IPS DF 6.9 (cell line): ENCODE measurements at regions not wholly inside any gene's neighbourhood (a gene's known extent, or its start where the extent isn't known, plus 50 kb on each side); places are given as distances from the start of the nearest gene placed in this dataset.

ENCODE experiments used
- DNase-seq: peaks from one replicate; pipeline ENCODE4 v3.0.0-alpha.2; 2013; ENCODE audit warnings: low read depth, low spot score
- H3K27ac ChIP-seq: one replicate; pipeline ENCODE4 v1.5.1; 2013; ENCODE audit warnings: low read length, control low read depth
- H3K27me3 ChIP-seq: 2 replicates; pipeline ENCODE4 v1.6.1; 2013; ENCODE audit warnings: mild to moderate bottlenecking, low read length; ENCODE audit not compliant: control insufficient read depth, insufficient read depth
- H3K36me3 ChIP-seq: 2 replicates; pipeline ENCODE4 v1.6.1; 2013; ENCODE audit warnings: low read length; ENCODE audit not compliant: control insufficient read depth, insufficient read depth
- H3K4me1 ChIP-seq: 2 replicates; pipeline ENCODE4 v1.6.1; 2013; ENCODE audit warnings: low read length; ENCODE audit not compliant: control insufficient read depth, insufficient read depth
- H3K4me3 ChIP-seq: 2 replicates; pipeline ENCODE4 v1.5.1; 2013; ENCODE audit warnings: mild to moderate bottlenecking, low read length
- H3K9me3 ChIP-seq: 2 replicates; pipeline ENCODE4 v1.6.1; 2013; ENCODE audit warnings: low read length, inconsistent platforms; ENCODE audit not compliant: control insufficient read depth, insufficient read depth
- WGBS: extraction: QIAGEN DNeasy Blood & Tissue Kit; methylation state at CpG from one replicate; pipeline ENCODE4 v1.1.7; 2013; ENCODE audit warnings: mixed read lengths, missing lambda C conversion rate; ENCODE audit not compliant: insufficient read length, insufficient coverage; 5-methylcytosine and 5-hydroxymethylcytosine counted together

DNA sequence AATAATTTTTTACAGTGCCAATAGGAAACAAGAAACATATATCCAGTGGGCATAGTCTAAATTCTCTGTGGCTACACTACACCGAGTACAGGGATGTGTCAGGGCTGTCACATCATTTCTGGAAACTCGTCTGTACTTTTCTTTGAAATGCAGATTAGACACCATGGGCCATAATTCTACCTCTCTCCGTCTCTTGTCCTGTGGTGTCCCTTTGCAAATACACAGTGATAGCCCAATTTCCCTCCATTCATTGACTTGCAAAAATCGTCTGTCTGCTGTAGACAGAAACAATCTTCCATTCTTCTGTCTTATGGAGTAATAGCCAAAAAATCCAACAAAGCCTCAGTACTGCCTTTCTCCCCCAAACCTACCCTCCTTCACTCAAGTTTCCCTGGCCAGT lies 487.1 kb upstream of the ANO3 start:
- no peak overlapping the region for H3K4me3 ChIP-seq
- H3K27me3 ChIP-seq, result no peaks in the 10 kb centered on the region
- no peak overlapping the region for H3K27ac ChIP-seq
- DNase-seq, result no peak
- no peaks in the 10 kb centered on the region for H3K4me1 ChIP-seq
- no peaks in the 10 kb centered on the region for H3K9me3 ChIP-seq
- H3K36me3 ChIP-seq, result no peaks in the 10 kb centered on the region
- no CpG with 5 or more reads among the region's 4 CpGs for WGBS

DNA sequence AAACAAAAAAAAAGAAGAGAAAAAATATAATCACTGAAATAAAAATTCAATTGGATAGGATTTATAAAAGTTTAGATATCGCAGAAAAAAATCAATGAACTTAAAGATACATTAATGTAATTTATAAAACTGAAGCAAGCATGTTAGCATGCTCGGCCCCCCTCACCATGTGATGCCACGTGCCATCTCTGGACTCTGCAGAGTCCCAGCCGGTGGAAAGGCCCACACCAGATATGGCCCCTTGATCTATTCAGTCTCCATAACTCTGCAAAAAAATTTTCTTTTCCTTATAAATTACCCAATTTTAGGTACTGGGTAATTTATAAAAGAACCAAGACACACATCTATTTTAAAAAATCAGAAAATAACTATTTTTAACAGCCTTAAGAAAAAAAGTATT lies 476.0 kb upstream of the ANO3 start:
- Histone ChIP-seq H3K27me3 (no peaks in the 10 kb centered on the region), H3K36me3 (no peaks in the 10 kb centered on the region), H3K4me1 (no peaks in the 10 kb centered on the region), H3K4me3 (no peak overlapping the region), H3K27ac (no peak overlapping the region), H3K9me3 (no peaks in the 10 kb centered on the region)
- no CpG with 5 or more reads among the region's 4 CpGs for WGBS
- no peak for DNase-seq

DNA sequence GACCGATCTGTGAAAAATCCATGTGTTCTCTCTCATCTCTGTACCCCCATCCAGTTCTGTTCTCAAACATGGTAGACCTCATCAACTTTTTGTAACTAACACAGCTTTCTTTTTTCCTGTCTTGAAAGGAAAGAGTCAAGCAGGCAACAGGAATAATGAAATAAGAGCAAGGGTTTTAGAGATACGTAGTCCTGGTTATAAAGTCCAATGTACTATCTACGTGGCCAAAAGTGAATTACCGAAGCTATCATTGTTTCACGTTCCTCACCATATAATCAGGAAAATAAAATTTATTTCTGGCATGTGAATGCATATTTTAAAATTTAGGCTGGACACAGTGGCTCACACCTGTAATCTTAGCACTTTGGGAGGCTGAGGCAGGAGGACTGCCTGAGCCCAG lies 472.2 kb upstream of the ANO3 start:
- Histone ChIP-seq H3K4me1 (no peaks in the 10 kb centered on the region), H3K27ac (no peak overlapping the region)
- no CpG with 5 or more reads among the region's 5 CpGs for WGBS

DNA sequence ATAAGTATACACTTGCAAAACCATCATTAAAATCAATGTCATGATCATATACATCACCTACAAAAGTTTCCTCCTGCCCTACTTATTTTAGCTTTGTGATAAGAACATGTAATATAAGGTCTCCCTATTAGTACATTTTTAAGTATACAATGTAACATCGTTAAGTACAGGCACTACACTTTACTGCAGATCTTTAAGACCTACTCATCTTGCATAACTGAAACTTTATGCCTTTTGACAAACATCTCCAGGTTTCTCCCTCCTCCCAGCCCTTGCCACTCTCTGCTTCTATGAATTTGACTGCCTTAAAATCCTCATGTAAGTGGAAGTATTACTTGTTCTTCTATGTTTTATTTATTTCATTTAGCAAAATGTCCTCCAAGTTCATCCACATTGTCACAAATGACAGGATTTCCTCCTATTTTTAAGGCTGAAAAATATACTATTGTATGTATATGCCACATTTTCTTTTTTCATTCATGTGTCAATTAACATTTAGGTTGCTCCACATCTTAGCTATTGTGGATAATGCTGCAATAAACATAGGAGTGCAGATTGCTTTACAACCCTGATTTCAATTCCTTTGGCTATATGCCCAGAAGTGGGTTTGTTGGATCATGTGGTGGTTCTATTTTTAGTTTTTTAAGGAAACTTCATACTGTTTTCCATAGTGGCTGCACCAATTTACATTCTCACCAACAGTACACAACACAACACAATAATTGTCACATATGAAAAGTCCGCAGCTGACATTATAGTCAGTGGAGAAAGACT lies 471.1 kb upstream of the ANO3 start:
- DNase-seq, result no peak
- no CpG with 5 or more reads among the region's 2 CpGs for WGBS
- no peaks in the 10 kb centered on the region for H3K27me3 ChIP-seq
- no peaks in the 10 kb centered on the region for H3K36me3 ChIP-seq
- H3K27ac ChIP-seq, result no peak overlapping the region
- H3K9me3 ChIP-seq, result no peaks in the 10 kb centered on the region
- no peak overlapping the region for H3K4me3 ChIP-seq
- no peaks in the 10 kb centered on the region; the same call in 1 of the 2 replicates for H3K4me1 ChIP-seq

More for the DNA sequence above, 472.2 kb upstream of the ANO3 start:
- no peak for DNase-seq
- Histone ChIP-seq H3K4me3 (no peak overlapping the region), H3K27me3 (no peaks in the 10 kb centered on the region), H3K36me3 (no peaks in the 10 kb centered on the region), H3K9me3 (no peaks in the 10 kb centered on the region)

DNA sequence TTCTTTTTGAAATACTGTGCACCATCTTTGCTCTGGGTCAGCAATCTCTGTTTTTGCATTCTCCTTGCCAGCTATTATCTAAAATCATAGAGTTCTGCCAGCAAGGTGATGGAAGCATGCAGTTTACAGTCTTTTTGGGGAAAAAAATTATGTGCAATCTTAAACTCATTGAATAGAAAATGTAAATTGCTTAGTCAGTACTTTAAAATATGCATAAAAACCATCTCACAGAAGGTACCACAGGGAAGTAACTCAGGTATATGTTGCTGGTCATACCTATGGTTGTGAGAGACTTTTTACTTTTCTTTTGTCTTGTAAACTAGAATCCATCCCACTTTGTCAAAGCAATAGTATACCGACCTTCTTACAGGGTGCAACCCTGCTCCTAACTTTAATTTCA lies 469.8 kb upstream of the ANO3 start:
- no peak for DNase-seq
- no peaks in the 10 kb centered on the region for H3K27me3 ChIP-seq
- no peaks in the 10 kb centered on the region; the same call in 1 of the 2 replicates for H3K4me1 ChIP-seq
- WGBS, result no CpG with 5 or more reads among the region's 1 CpG
- no peak overlapping the region for H3K27ac ChIP-seq
- H3K36me3 ChIP-seq, result no peaks in the 10 kb centered on the region
- no peak overlapping the region for H3K4me3 ChIP-seq
- no peaks in the 10 kb centered on the region for H3K9me3 ChIP-seq

DNA sequence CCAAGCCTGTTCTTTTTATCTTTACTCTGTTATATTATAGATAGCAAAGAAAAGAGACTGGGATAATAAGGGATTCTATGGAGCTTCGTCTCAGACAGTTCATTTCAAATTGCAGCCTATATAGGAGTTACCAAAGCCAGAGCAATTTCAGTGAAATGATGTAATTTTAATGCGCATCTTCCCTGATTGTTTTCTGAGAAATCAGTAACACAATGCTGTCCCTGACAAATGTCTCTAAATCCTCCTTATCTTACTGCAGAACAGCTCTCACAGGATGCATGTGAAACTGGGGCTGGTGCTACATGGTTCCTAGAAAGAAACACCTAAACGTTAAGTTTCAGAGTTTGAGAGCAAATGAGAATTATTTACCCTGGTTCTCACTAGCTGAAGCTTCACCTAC lies 467.9 kb upstream of the ANO3 start:
- DNase-seq, result no peak
- Histone ChIP-seq H3K27me3 (no peaks in the 10 kb centered on the region), H3K4me1 (no peaks in the 10 kb centered on the region; the same call in 1 of the 2 replicates), H3K4me3 (no peak overlapping the region), H3K36me3 (no peaks in the 10 kb centered on the region), H3K9me3 (no peaks in the 10 kb centered on the region), H3K27ac (no peak overlapping the region)
- no CpG with 5 or more reads among the region's 3 CpGs for WGBS

DNA sequence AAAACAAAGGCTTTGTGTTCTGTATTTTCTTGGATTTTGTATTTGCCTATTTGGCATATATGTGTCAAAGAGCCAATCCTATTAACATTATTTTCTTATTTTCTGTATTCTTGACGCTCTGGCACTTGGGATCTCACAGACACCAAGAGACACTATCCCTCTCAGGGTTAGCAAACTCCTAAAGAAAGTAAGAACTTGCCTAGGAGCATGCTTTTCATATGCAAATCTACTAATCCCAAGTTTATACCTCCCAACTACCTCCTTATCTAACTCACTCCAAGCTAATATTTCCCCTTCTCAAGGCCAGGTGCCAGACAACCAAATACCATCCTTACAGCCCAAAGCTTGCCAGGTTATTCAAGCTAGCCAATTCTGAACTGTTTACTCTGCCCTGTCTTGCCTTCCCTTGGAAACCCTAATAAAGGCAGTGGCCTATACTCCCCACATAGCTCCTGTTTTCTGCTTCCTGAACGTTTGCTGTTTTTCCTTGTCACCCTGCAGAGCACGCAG lies 455.4 kb upstream of the ANO3 start:
- H3K27me3 ChIP-seq, result no peaks in the 10 kb centered on the region
- peaks cover 1% of the 10 kb centered on the region; the same call in 1 of the 2 replicates for H3K4me1 ChIP-seq
- no peak overlapping the region for H3K4me3 ChIP-seq
- H3K9me3 ChIP-seq, result no peaks in the 10 kb centered on the region
- DNase-seq, result no peak
- WGBS, result no CpG with 5 or more reads among the region's 3 CpGs
- no peaks in the 10 kb centered on the region for H3K36me3 ChIP-seq
- H3K27ac ChIP-seq, result no peak overlapping the region

DNA sequence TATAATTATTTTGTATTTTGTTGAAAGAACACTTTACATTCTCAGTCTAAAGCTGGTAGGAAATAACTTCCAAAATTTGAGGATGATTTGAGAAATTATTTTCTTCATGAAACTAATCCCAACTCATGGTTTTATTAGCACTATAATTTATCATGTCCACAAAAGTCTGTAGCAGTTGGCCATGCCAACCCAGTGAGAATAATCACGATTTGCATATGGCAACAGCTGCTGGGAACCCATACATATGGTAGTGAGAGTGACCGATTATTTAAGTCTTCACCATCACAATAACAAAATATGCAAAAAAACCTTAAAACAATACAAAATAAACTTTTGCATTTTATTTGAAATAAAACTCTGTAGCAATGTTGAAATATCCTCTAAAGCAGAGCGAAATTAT lies 445.9 kb upstream of the ANO3 start:
- Histone ChIP-seq H3K4me1 (no peaks in the 10 kb centered on the region), H3K9me3 (no peaks in the 10 kb centered on the region), H3K27ac (no peak overlapping the region), H3K36me3 (no peaks in the 10 kb centered on the region), H3K27me3 (no peaks in the 10 kb centered on the region), H3K4me3 (no peak overlapping the region)
- no CpG with 5 or more reads among the region's 3 CpGs for WGBS
- DNase-seq, result no peak

DNA sequence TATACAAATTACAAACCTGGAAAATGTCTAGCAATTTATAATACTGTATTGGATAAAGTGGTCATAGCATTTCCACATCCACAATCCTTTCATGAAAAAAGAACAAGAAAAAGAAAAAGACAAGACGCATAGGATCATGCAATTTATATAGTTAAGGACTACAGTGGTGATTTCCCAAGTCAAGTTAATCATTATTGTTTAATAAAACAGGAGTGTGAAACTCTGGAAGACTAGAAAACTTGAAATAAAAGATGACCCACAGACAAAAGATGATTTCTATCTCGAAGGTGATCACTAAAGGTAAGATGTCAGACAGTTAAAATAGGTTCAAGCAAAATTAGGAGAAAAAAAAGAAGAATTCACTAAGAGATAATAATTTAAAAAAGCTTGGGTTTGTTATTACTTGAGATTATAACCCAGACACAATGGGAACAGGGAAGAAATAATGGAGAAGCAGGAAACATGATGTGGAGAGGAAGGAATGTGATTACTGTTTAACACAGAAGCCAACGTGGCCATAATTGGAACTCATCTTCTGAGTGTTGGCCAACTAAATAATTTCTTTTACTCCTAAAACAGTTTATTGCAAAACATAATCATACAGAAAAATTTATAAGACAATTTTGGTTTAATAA lies 441.2 kb upstream of the ANO3 start:
- H3K36me3 ChIP-seq, result no peaks in the 10 kb centered on the region
- DNase-seq, result no peak
- H3K27ac ChIP-seq, result no peak overlapping the region
- H3K4me1 ChIP-seq, result no peaks in the 10 kb centered on the region
- H3K27me3 ChIP-seq, result no peaks in the 10 kb centered on the region
- no peak overlapping the region for H3K4me3 ChIP-seq
- H3K9me3 ChIP-seq, result no peaks in the 10 kb centered on the region
- no CpG with 5 or more reads among the region's 3 CpGs for WGBS

DNA sequence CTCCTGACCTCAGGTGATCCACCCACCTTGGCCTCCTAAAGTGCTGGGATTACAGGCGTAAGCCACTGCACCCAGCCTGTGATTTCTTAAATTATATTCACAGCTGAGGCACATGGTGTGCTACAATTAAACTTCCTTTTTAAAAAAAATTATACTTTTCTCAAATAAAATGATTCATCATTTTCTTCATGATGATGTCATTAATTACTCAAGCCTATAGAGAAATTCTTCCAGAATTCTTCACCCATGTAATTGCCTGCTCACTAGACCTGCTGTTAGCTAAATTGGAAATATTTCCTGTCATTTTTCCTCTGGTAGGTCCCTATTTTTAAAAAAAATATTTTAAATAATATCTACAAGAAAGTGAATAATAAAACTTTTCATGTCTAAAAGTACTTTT lies 440.0 kb upstream of the ANO3 start:
- DNase-seq, result no peak
- H3K27me3 ChIP-seq, result no peaks in the 10 kb centered on the region
- no peaks in the 10 kb centered on the region for H3K9me3 ChIP-seq
- WGBS, result no CpG with 5 or more reads among the region's 1 CpG
- H3K4me1 ChIP-seq, result no peaks in the 10 kb centered on the region
- no peak overlapping the region for H3K27ac ChIP-seq
- no peaks in the 10 kb centered on the region for H3K36me3 ChIP-seq
- H3K4me3 ChIP-seq, result no peak overlapping the region
